Upper lobe of left lung (tissue), 6 donors: ENCODE measurements at regions not wholly inside any gene's neighbourhood (a gene's known extent, or its start where the extent isn't known, plus 50 kb on each side); places are given as distances from the start of the nearest gene placed in this dataset.

Source experiments
- ATAC-seq, 2 donors: fragments of 200-7000 bp; cut with Tn5 transposase; one replicate each; pipeline ENCODE4 v1.9.1; 2022; ENCODE audit warnings: mild to moderate bottlenecking in 2 of 2, moderate library complexity in 2 of 2; ENCODE audit not compliant: low FRiP score in 2 of 2
- DNase-seq, 2 donors: peaks; one replicate each; pipeline ENCODE4 v3.0.0-alpha.2; 2019 to 2020
- H3K27ac ChIP-seq, 4 donors: fragments of 200-600 bp; sonication (generic); one replicate each; pipeline ENCODE4 v1.5.1; 2016 to 2019
- H3K27me3 ChIP-seq, 4 donors: fragments of 200-600 bp; sonication (generic); one replicate each; pipeline ENCODE4 v1.5.1; 2017 to 2019
- H3K36me3 ChIP-seq, 4 donors: fragments of 200-600 bp; sonication (generic); one replicate each; pipeline ENCODE4 v1.5.1; 2016 to 2019
- H3K4me1 ChIP-seq, 4 donors: fragments of 200-600 bp; sonication (generic); one replicate each; pipeline ENCODE4 v1.5.1; 2018 to 2019
- H3K4me3 ChIP-seq, 4 donors: fragments of 200-600 bp; sonication (generic); one replicate each; pipeline ENCODE4 v1.5.1; 2017 to 2019; ENCODE audit warnings: mild to moderate bottlenecking in 2 of 4, moderate library complexity in 1 of 4
- H3K9me3 ChIP-seq, 4 donors: fragments of 200-600 bp; sonication (generic); one replicate each; pipeline ENCODE4 v1.5.1; 2018 to 2019
- CTCF ChIP-seq, 6 experiments: fragments of 450-650 bp in 4 of 6; fragments of 200-600 bp in 2 of 6; sonication (generic) in 2 of 6; IDR thresholded peaks; one replicate each; pipeline ENCODE4 v1.5.1; 2016 to 2019; ENCODE audit warnings: antibody characterized with exemption in 6 of 6
- EP300 ChIP-seq, 4 donors: sonication (generic); formaldehyde crosslinking; IDR thresholded peaks; one replicate each; pipeline ENCODE4 v1.5.1; 2017; ENCODE audit warnings: antibody characterized with exemption in 4 of 4, control low read depth in 2 of 4
- POLR2A ChIP-seq, 4 donors: fragments of 450-650 bp; IDR thresholded peaks; one replicate each; pipeline ENCODE4 v1.5.1; 2016 to 2017; ENCODE audit warnings: antibody characterized with exemption in 4 of 4, mild to moderate bottlenecking in 2 of 4
- POLR2AphosphoS5 ChIP-seq, 2 donors: sonication (generic); formaldehyde crosslinking; IDR thresholded peaks; one replicate each; pipeline ENCODE4 v1.5.1; 2017; ENCODE audit warnings: antibody characterized with exemption in 2 of 2
- WGBS, 2 donors: methylation state at CpG; one replicate each; pipeline ENCODE4 v1.1.5; 2017 to 2018; 5-methylcytosine and 5-hydroxymethylcytosine counted together
- donor health status: DM: no; HTN: no; CAD: no; lungs with moderate emphysema.
- donor health status: DM: no; HTN: yes; CAD: no; lungs with severe emphysema.

- no peaks in the 10 kb centered on the region for H3K9me3 ChIP-seq
- no peak overlapping the region for H3K4me3 ChIP-seq
- H3K27me3 ChIP-seq = no peaks in the 10 kb centered on the region
- WGBS, 2 donors = 61 to 66% methylated on average over 3 of the region's 3 CpGs
- ATAC-seq (no peak), DNase-seq (no peak)
- no peak for TF ChIP-seq CTCF (IDR thresholded peaks at IDR 0.05)
- TF ChIP-seq POLR2AphosphoS5 (IDR thresholded peaks at IDR 0.05) = no peak
- TF ChIP-seq EP300 (IDR thresholded peaks at IDR 0.05) = no peak
- no peak for TF ChIP-seq POLR2A (IDR thresholded peaks at IDR 0.05)
- no peak overlapping the region for H3K27ac ChIP-seq
- H3K36me3 ChIP-seq = no peaks in the 10 kb centered on the region
- H3K4me1 ChIP-seq = no peaks in the 10 kb centered on the region
Measured at GRCh38 chr12:18923721-18924120, 185.8 kb downstream of the CAPZA3 start.

GRCh38 chr12:18926188-18926587 lies 188.3 kb downstream of the CAPZA3 start:
- Histone ChIP-seq H3K4me3 (no peak overlapping the region), H3K27ac (no peak overlapping the region), H3K36me3 (no peaks in the 10 kb centered on the region), H3K27me3 (no peaks in the 10 kb centered on the region), H3K9me3 (no peaks in the 10 kb centered on the region), H3K4me1 (no peaks in the 10 kb centered on the region)
- DNase-seq (no peak), ATAC-seq (no peak)
- no peak for TF ChIP-seq POLR2AphosphoS5 (IDR thresholded peaks at IDR 0.05)
- TF ChIP-seq EP300 (IDR thresholded peaks at IDR 0.05) = no peak
- TF ChIP-seq POLR2A (IDR thresholded peaks at IDR 0.05) = no peak
- TF ChIP-seq CTCF (IDR thresholded peaks at IDR 0.05) = no peak
- WGBS, 2 donors = 85% methylated on average over 7 of the region's 7 CpGs

- Histone ChIP-seq H3K36me3 (no peaks in the 10 kb centered on the region), H3K9me3 (no peaks in the 10 kb centered on the region), H3K4me1 (no peaks in the 10 kb centered on the region), H3K4me3 (no peak overlapping the region), H3K27ac (no peak overlapping the region), H3K27me3 (no peaks in the 10 kb centered on the region)
- no peak for DNase-seq
- 65 to 88% methylated on average over 2 of the region's 2 CpGs for WGBS, 2 donors
- TF ChIP-seq POLR2A (IDR thresholded peaks at IDR 0.05) (no peak), EP300 (IDR thresholded peaks at IDR 0.05) (no peak), CTCF (IDR thresholded peaks at IDR 0.05) (no peak), POLR2AphosphoS5 (IDR thresholded peaks at IDR 0.05) (no peak)
- no peak for ATAC-seq
Measured at GRCh38 chr12:18932211-18932610, 194.3 kb downstream of the CAPZA3 start.

GRCh38 chr12:18932715-18933114 lies 194.8 kb downstream of the CAPZA3 start:
- no peaks in the 10 kb centered on the region for H3K27me3 ChIP-seq
- ATAC-seq = no peak
- H3K4me3 ChIP-seq = no peak overlapping the region
- no peaks in the 10 kb centered on the region for H3K9me3 ChIP-seq
- TF ChIP-seq EP300 (IDR thresholded peaks at IDR 0.05) (no peak), POLR2AphosphoS5 (IDR thresholded peaks at IDR 0.05) (no peak), CTCF (IDR thresholded peaks at IDR 0.05) (no peak), POLR2A (IDR thresholded peaks at IDR 0.05) (no peak)
- no peaks in the 10 kb centered on the region for H3K4me1 ChIP-seq
- WGBS, 2 donors = 50 to 58% methylated on average over 2 of the region's 2 CpGs
- no peak for DNase-seq
- no peaks in the 10 kb centered on the region for H3K36me3 ChIP-seq
- H3K27ac ChIP-seq = no peak overlapping the region

- no peak overlapping the region for H3K4me3 ChIP-seq
- no peak for DNase-seq
- no peaks in the 10 kb centered on the region for H3K9me3 ChIP-seq
- H3K36me3 ChIP-seq = no peaks in the 10 kb centered on the region
- no peak for TF ChIP-seq POLR2AphosphoS5 (IDR thresholded peaks at IDR 0.05)
- TF ChIP-seq POLR2A (IDR thresholded peaks at IDR 0.05) = no peak
- TF ChIP-seq EP300 (IDR thresholded peaks at IDR 0.05) = no peak
- no peak for TF ChIP-seq CTCF (IDR thresholded peaks at IDR 0.05)
- 62 to 77% methylated on average over 1 of the region's 1 CpG for WGBS, 2 donors
- no peak overlapping the region for H3K27ac ChIP-seq
- no peaks in the 10 kb centered on the region for H3K4me1 ChIP-seq
- no peaks in the 10 kb centered on the region for H3K27me3 ChIP-seq
- ATAC-seq = no peak
Measured at GRCh38 chr12:18935371-18935965, 194.1 kb upstream of the PLEKHA5 start.
